ENCODE measurements at regions not wholly inside any gene's neighbourhood (a gene's known extent, or its start where the extent isn't known, plus 50 kb on each side); places are given as distances from the start of the nearest gene placed in this dataset.
A peak's percentile ranks its signal among the peaks of the same experiment; 100 is the strongest.
"Not testable (repeated sequence)": the region's sequence is repeated elsewhere in the genome, so short reads cannot be mapped to it uniquely, and the experiment has no call there.

DNA sequence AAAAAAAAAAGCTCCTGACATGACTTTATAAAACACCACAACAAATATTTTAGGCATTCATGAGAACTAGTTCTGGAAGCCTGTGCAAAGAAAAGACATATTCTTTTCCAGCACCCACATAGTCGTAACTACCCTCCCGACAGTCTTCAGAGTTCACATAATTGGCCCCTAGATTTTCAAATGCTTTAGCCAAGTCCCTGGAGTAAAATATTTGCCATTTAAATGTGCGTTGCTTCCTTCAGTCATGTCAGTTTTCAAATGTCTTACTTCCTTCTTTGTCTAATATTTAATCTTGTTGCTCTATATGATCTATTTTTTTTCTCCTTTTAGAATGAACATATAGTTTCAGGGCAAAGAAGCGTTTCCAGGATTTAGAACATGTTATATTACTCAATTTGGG is 66.8 kb upstream of the KRAS start:
- Histone ChIP-seq H3K4me3 (ENCODE audit: low read length in 2 of 2) (no peak overlapping the region), H3K4me1 (ENCODE audit: insufficient read depth, low read length) (peaks cover 8% of the 10 kb centered on the region), H3K36me3 (ENCODE audit: insufficient read depth, low read length) (no peaks in the 10 kb centered on the region), H3K9me3 (ENCODE audit: control insufficient read depth in 1 of 2, low read length in 2 of 2) (no peaks in the 10 kb centered on the region), H3K27ac (ENCODE audit: low read depth, low read length) (no peak overlapping the region), H3K27me3 (ENCODE audit: insufficient read depth, low read length) (no peaks in the 10 kb centered on the region)
- intact Hi-C loops (cut with micrococcal nuclease), result no loop called here
- Mint-ChIP-seq H3K9me3 (no peaks in the 10 kb centered on the region), H3K27me3 (no peaks in the 10 kb centered on the region), H3K36me3 (no peaks in the 10 kb centered on the region), H3K4me3 (no peak overlapping the region), H3K4me1 (peaks cover 19 to 27% (median 21%) of the 10 kb centered on the region in 4 donors), H3K27ac (no peak overlapping the region)
- ChIA-PET POLR2A (ENCODE audit: partially characterized antibody) (no interaction called here), CTCF (ENCODE audit: partially characterized antibody) (no interaction called here)
- no peak for DNase-seq

DNA sequence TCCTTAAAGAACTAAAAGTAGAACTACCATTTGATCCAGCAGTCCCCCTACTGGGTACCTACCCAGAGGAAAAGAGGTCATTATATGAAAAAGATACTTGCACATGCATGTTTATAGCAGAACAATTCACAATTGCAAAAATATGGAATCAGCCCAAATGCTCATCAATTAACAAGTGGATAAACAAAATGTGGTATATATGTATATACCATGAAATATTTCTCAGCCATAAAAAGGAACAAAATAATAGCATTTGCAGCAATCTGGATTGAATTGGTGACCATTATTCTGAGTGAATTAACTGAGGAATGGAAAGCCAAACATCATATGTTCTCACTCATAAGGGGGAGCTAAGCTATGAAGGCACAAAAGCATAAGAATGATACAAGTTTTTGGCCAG is 64.7 kb upstream of the KRAS start:
- intact Hi-C loops (cut with micrococcal nuclease), result no loop called here
- POLR2A ChIA-PET (ENCODE audit: partially characterized antibody), result no interaction called here
- no peaks in the 10 kb centered on the region for H3K9me3 ChIP-seq (ENCODE audit: control insufficient read depth in 1 of 2, low read length in 2 of 2)
- H3K4me3 Mint-ChIP-seq, result no peak overlapping the region
- H3K9me3 Mint-ChIP-seq, result peaks cover 0 to 3% (median 0%) of the 10 kb centered on the region in 8 donors
- peaks cover 4 to 6% (median 5%) of the 10 kb centered on the region in 4 donors for H3K4me1 Mint-ChIP-seq
- H3K4me1 ChIP-seq (ENCODE audit: insufficient read depth, low read length), result no peaks in the 10 kb centered on the region
- no peaks in the 10 kb centered on the region for H3K36me3 ChIP-seq (ENCODE audit: insufficient read depth, low read length)
- H3K27ac ChIP-seq (ENCODE audit: low read depth, low read length), result no peak overlapping the region
- H3K36me3 Mint-ChIP-seq, result no peaks in the 10 kb centered on the region
- no peaks in the 10 kb centered on the region for H3K27me3 Mint-ChIP-seq
- DNase-seq, result no peak
- no peaks in the 10 kb centered on the region for H3K27me3 ChIP-seq (ENCODE audit: insufficient read depth, low read length)
- H3K27ac Mint-ChIP-seq, result no peak overlapping the region
- CTCF ChIA-PET (ENCODE audit: partially characterized antibody), result no interaction called here
- H3K4me3 ChIP-seq (ENCODE audit: low read length in 2 of 2), result no peak overlapping the region

DNA sequence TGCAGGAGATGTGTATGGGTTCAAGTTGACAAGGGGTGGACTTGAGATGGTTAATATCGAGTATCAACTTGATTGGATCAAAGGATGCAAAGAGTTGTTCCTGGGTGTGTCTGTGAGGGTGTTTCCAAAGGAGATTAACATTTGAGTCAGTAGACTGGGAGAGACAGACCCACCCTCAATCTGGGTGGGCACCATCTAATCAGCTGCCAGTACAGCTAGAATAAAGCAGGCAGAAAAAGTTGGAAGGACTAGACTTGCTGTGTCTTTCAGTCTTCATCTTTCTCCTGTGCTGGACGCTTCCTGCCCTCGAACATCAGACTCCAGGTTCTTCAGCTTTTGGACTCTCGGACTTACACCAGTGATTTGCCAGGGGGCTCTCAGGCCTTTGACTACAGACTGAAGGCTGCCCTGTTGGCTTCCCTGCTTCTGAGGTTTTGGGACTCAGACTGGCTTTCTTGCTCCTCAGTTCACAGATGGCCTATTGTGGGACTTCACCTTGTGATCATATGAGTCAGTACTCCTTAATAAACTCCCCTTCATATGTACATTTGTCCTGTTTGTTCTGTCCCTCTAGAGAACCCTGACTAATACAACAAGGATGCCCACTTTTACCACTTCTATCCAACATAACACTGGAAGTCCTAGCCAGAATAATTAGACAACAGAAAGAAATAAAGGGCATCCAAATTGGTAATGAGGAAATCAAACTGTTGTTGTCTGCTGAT is 62.7 kb upstream of the KRAS start:
- H3K4me3 ChIP-seq (ENCODE audit: low read length in 2 of 2); H3K9me3 Mint-ChIP-seq; DNase-seq; intact Hi-C loops (cut with micrococcal nuclease); H3K27ac ChIP-seq (ENCODE audit: low read depth, low read length); H3K4me1 ChIP-seq (ENCODE audit: insufficient read depth, low read length); H3K27me3 ChIP-seq (ENCODE audit: insufficient read depth, low read length); H3K36me3 ChIP-seq (ENCODE audit: insufficient read depth, low read length); H3K36me3 Mint-ChIP-seq; CTCF ChIA-PET (ENCODE audit: partially characterized antibody); H3K4me1 Mint-ChIP-seq; H3K9me3 ChIP-seq (ENCODE audit: control insufficient read depth in 1 of 2, low read length in 2 of 2); H3K4me3 Mint-ChIP-seq; H3K27me3 Mint-ChIP-seq; POLR2A ChIA-PET (ENCODE audit: partially characterized antibody): not testable (repeated sequence)
- peak overlapping the region in 1 of 7 donors; percentile 49 for H3K27ac Mint-ChIP-seq

DNA sequence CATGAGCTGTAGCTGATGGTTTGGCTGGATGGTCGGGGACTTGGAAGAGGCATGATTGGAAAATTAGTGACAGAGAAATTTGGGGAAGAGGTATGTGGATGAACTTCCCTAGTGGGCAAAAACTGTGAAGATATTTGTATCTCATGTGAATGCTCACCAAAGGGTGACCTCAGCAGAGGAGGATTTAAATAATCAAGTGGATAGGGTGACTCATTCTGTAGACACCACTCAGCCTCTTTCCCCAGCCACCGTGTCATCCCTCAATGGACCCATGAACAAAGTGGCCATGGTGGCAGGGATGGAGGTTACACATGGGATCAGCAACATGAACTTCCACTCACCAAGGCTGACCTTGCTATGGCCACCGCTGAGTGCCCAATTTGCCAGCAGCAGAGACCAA is 60.8 kb upstream of the KRAS start:
- Mint-ChIP-seq H3K27ac (peak overlapping the region in 1 of 7 donors; percentile 2), H3K27me3 (no peaks in the 10 kb centered on the region), H3K4me3 (no peak overlapping the region), H3K9me3 (peaks cover 0 to 3% (median 0%) of the 10 kb centered on the region in 8 donors), H3K4me1 (no peaks in the 10 kb centered on the region), H3K36me3 (no peaks in the 10 kb centered on the region)
- no peaks in the 10 kb centered on the region for H3K27me3 ChIP-seq (ENCODE audit: insufficient read depth, low read length)
- no peaks in the 10 kb centered on the region for H3K4me1 ChIP-seq (ENCODE audit: insufficient read depth, low read length)
- no peaks in the 10 kb centered on the region for H3K9me3 ChIP-seq (ENCODE audit: control insufficient read depth in 1 of 2, low read length in 2 of 2)
- DNase-seq, result no peak
- H3K4me3 ChIP-seq (ENCODE audit: low read length in 2 of 2), result no peak overlapping the region
- ChIA-PET POLR2A (ENCODE audit: partially characterized antibody) (no interaction called here), CTCF (ENCODE audit: partially characterized antibody) (no interaction called here)
- no peak overlapping the region for H3K27ac ChIP-seq (ENCODE audit: low read depth, low read length)
- intact Hi-C loops (cut with micrococcal nuclease), result no loop called here
- no peaks in the 10 kb centered on the region for H3K36me3 ChIP-seq (ENCODE audit: insufficient read depth, low read length)

DNA sequence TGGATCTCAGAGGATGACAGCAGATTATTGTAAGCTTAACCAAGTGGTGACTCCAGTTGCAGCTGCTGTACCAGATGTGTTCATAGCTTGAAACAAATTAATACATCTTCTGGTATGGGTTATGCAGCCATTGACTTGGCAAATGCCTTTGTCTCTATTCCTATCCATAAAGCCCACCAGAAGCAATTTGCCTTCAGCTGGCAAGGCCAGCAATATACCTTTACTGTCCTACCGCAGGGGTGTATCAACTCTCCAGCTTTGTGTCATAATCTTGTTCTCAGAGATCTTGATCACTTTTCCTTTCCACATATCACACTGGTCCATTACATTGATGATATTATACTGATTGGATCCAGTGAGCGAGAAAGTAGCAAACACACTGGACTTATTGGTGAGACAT is 59.3 kb upstream of the KRAS start:
- H3K4me1 Mint-ChIP-seq; CTCF ChIA-PET (ENCODE audit: partially characterized antibody); H3K36me3 ChIP-seq (ENCODE audit: insufficient read depth, low read length); intact Hi-C loops (cut with micrococcal nuclease); H3K9me3 Mint-ChIP-seq; H3K9me3 ChIP-seq (ENCODE audit: control insufficient read depth in 1 of 2, low read length in 2 of 2); H3K27ac ChIP-seq (ENCODE audit: low read depth, low read length); H3K36me3 Mint-ChIP-seq; H3K4me3 ChIP-seq (ENCODE audit: low read length in 2 of 2); H3K4me3 Mint-ChIP-seq; H3K4me1 ChIP-seq (ENCODE audit: insufficient read depth, low read length); H3K27ac Mint-ChIP-seq; H3K27me3 Mint-ChIP-seq; DNase-seq; H3K27me3 ChIP-seq (ENCODE audit: insufficient read depth, low read length): not testable (repeated sequence)
- POLR2A ChIA-PET (ENCODE audit: partially characterized antibody), result interaction anchor here (0.6 kb wide), 1 partner anchor 12 kb away, joined by 4 read pairs; no protein-coding TSS in a partner anchor

DNA sequence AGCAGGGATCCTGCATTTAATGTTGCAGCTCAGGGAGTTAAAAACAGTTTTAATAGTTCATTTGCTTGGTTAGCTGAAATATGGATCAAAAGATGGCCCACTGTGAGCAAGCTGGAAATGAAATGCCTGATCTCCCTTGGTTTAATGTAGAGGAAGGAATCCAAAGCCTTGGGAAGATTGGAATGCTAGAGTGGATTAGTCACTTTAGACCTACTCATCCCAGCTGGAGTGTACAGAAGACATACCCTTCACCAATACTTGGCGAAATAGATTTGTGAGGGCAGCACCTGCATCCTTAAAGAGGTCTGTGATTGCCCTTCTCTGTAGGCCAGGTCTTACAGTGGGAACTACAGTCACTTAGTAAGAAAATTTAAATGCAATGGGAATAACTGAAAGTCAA is 58.0 kb upstream of the KRAS start:
- Mint-ChIP-seq H3K4me3 (no peak overlapping the region), H3K4me1 (no peaks in the 10 kb centered on the region), H3K27me3 (peaks cover under 1 to 2% of the 10 kb centered on the region in 2 donors), H3K36me3 (no peaks in the 10 kb centered on the region), H3K9me3 (peaks cover 0 to 3% (median 0%) of the 10 kb centered on the region in 8 donors), H3K27ac (no peak overlapping the region)
- no peaks in the 10 kb centered on the region for H3K9me3 ChIP-seq (ENCODE audit: control insufficient read depth in 1 of 2, low read length in 2 of 2)
- no peak overlapping the region for H3K4me3 ChIP-seq (ENCODE audit: low read length in 2 of 2)
- H3K4me1 ChIP-seq (ENCODE audit: insufficient read depth, low read length), result no peaks in the 10 kb centered on the region
- no peak overlapping the region for H3K27ac ChIP-seq (ENCODE audit: low read depth, low read length)
- no peaks in the 10 kb centered on the region for H3K36me3 ChIP-seq (ENCODE audit: insufficient read depth, low read length)
- POLR2A ChIA-PET (ENCODE audit: partially characterized antibody), result interaction anchor here (1.4 kb wide), 1 partner anchor 46 kb away, joined by 4 read pairs; no protein-coding TSS in a partner anchor
- DNase-seq, result no peak
- H3K27me3 ChIP-seq (ENCODE audit: insufficient read depth, low read length), result no peaks in the 10 kb centered on the region
- intact Hi-C loops (cut with micrococcal nuclease), result no loop called here
- CTCF ChIA-PET (ENCODE audit: partially characterized antibody), result no interaction called here

DNA sequence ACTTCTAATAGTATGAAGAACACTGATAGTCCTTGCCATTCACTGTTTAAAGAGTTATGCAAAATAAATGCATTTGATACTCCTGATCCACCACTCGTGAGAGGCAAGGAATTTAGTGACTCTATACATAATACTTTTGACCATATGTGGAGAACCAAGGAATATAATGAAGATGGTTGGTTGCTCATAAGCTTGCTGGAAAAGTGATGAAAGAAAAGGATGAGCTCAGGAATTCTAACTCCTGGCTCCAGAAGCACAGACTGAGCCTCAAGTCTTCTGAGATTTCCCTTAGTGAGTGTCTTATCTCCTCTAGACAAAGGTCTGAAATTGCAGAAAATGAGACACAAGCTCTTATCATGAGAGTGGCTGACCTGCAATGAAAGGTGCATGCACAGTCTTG is 57.1 kb upstream of the KRAS start:
- Histone ChIP-seq H3K27ac (ENCODE audit: low read depth, low read length) (no peak overlapping the region), H3K4me1 (ENCODE audit: insufficient read depth, low read length) (no peaks in the 10 kb centered on the region), H3K9me3 (ENCODE audit: control insufficient read depth in 1 of 2, low read length in 2 of 2) (no peaks in the 10 kb centered on the region), H3K4me3 (ENCODE audit: low read length in 2 of 2) (no peak overlapping the region), H3K27me3 (ENCODE audit: insufficient read depth, low read length) (no peaks in the 10 kb centered on the region), H3K36me3 (ENCODE audit: insufficient read depth, low read length) (no peaks in the 10 kb centered on the region)
- intact Hi-C loops (cut with micrococcal nuclease), result no loop called here
- Mint-ChIP-seq H3K36me3 (no peaks in the 10 kb centered on the region), H3K4me3 (no peak overlapping the region), H3K27ac (no peak overlapping the region), H3K27me3 (peaks cover 2 to 5% of the 10 kb centered on the region in 2 donors), H3K9me3 (peaks cover 0 to 3% (median 0%) of the 10 kb centered on the region in 8 donors), H3K4me1 (no peaks in the 10 kb centered on the region)
- POLR2A ChIA-PET (ENCODE audit: partially characterized antibody), result interaction anchor here (1.4 kb wide), 1 partner anchor 45 kb away, joined by 4 read pairs; no protein-coding TSS in a partner anchor
- CTCF ChIA-PET (ENCODE audit: partially characterized antibody), result no interaction called here
- DNase-seq, result no peak

Measured in CD4-positive, alpha-beta memory T cell (primary cell).